AG04450 (cell line): ENCODE measurements at regions not wholly inside any gene's neighbourhood (a gene's known extent, or its start where the extent isn't known, plus 50 kb on each side); places are given as distances from the start of the nearest gene placed in this dataset.

ENCODE experiments used
- CTCF ChIA-PET: fragments of 300-600, 350-600 bp; formaldehyde crosslinking; extraction: SDS; loops from one replicate; lab custom pipeline; 2022; ENCODE audit warnings: antibody characterized with exemption, inconsistent platforms; lab: Charles Lee
- POLR2A ChIA-PET: fragments of 350-600 bp; formaldehyde crosslinking; extraction: SDS; loops from one replicate; lab custom pipeline; 2021; ENCODE audit warnings: antibody characterized with exemption, inconsistent platforms; lab: Yijun Ruan, JAX
- DNase-seq: peaks from one replicate; pipeline ENCODE4 v3.0.0-alpha.2; 2011; ENCODE audit warnings: low read depth, low spot score
- H3K27ac ChIP-seq: one replicate; pipeline ENCODE4 v1.5.1; 2012; ENCODE audit warnings: low read depth, low read length, control low read depth
- H3K27me3 ChIP-seq: one replicate; pipeline ENCODE4 v1.6.0; 2012; ENCODE audit warnings: low read length; ENCODE audit not compliant: control insufficient read depth, insufficient read depth
- H3K4me3 ChIP-seq: 2 replicates; pipeline ENCODE4 v1.5.1; 2011; ENCODE audit warnings: mild to moderate bottlenecking, low read depth, low read length, control low read depth
- H3K9me3 ChIP-seq: 2 replicates; pipeline ENCODE4 v1.5.1; 2012; ENCODE audit warnings: low read length; ENCODE audit not compliant: control insufficient read depth, insufficient read depth
- TF ChIP-seq, protein P1 (sequence below): IDR thresholded peaks from 2 replicates; pipeline ENCODE4 v1.5.1; 2011; ENCODE audit warnings: low read depth, low read length, control low read depth, inconsistent platforms

DNA sequence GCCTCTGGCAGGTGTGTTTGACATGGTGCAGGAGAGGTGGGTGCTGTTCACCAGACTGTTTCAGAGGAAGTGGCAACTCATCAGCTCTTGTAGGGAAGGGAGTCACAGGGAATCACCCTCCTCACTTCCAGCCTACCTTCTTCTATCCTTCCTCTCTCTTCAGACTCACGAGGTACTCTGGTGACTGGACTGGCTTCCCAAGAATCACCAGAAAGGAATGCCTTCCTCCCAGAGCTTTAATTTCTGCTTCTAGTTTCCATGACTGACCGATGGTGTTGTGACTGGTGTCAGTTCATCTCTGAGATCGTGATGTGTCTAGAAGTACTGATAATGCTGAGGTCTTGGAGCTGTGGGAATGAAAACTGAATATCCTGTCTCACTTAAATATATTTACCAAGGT lies 247.3 kb downstream of the KCTD12 start:
- DNase-seq: no peak
- Histone ChIP-seq H3K9me3 (no peaks in the 10 kb centered on the region), H3K27ac (no peak overlapping the region), H3K4me3 (no peak overlapping the region), H3K27me3 (peaks cover 3% of the 10 kb centered on the region)
- TF ChIP-seq, protein P1, sequence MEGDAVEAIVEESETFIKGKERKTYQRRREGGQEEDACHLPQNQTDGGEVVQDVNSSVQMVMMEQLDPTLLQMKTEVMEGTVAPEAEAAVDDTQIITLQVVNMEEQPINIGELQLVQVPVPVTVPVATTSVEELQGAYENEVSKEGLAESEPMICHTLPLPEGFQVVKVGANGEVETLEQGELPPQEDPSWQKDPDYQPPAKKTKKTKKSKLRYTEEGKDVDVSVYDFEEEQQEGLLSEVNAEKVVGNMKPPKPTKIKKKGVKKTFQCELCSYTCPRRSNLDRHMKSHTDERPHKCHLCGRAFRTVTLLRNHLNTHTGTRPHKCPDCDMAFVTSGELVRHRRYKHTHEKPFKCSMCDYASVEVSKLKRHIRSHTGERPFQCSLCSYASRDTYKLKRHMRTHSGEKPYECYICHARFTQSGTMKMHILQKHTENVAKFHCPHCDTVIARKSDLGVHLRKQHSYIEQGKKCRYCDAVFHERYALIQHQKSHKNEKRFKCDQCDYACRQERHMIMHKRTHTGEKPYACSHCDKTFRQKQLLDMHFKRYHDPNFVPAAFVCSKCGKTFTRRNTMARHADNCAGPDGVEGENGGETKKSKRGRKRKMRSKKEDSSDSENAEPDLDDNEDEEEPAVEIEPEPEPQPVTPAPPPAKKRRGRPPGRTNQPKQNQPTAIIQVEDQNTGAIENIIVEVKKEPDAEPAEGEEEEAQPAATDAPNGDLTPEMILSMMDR: no peak
- ChIA-PET CTCF (no interaction called here), POLR2A (no interaction called here)

DNA sequence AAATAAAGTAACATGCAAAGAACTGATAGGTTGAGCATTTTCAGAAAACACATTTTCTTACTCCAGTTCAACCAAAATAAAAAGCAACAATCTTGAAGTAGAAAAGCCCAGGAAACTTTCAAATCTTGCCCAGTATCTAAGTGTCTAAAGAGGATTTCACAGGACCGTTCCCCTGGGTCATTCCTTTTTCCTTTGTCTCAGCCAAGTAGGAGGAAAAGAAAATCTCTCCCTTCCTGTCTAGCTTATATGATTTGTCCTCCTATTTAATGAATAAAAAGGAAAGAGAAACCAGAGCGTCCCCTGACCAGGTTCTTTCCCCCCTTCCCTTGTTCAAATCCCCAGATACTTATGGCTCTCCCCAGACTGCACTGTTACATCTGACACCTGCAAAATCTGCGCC lies 248.0 kb downstream of the KCTD12 start:
- DNase-seq: no peak
- peaks cover 3% of the 10 kb centered on the region for H3K27me3 ChIP-seq
- no peak overlapping the region for H3K27ac ChIP-seq
- CTCF ChIA-PET: interaction anchor here (0.5 kb wide), 1 partner anchor 353 kb away, joined by 3 read pairs; no protein-coding TSS in a partner anchor
- TF ChIP-seq, protein P1: no peak
- H3K9me3 ChIP-seq: no peaks in the 10 kb centered on the region
- POLR2A ChIA-PET: no interaction called here
- H3K4me3 ChIP-seq: no peak overlapping the region

DNA sequence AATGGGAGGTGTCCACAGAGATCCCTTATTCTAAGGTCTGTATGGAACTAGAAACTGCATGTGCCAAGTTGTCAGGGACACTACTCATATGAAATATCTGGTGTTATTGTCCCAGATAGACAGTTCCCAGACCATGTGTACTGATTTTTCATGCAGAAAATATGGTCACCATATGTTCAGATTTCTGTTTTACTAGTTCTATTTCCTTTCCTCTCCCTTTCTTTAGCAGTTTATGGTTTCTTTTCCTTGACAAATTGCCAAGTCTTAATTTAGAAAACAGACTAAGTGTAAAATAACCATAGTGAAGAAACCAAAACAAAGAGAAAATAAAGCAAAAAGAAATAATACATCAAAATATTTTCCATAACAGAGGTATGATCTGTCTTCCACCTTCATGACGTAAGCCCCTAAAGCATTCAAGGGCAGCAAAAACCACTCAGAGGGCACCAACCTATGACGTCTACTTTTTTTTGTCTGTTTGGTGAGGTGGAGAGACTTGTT lies 248.5 kb downstream of the KCTD12 start:
- no peak for DNase-seq
- H3K27me3 ChIP-seq: peaks cover 3% of the 10 kb centered on the region
- ChIA-PET POLR2A (no interaction called here), CTCF (interaction anchor here (0.5 to 1.0 kb wide), 2 partner anchors 342 to 353 kb away, joined by 3 read pairs; no protein-coding TSS in a partner anchor)
- TF ChIP-seq, protein P1: no peak
- no peak overlapping the region for H3K27ac ChIP-seq
- H3K9me3 ChIP-seq: no peaks in the 10 kb centered on the region
- no peak overlapping the region for H3K4me3 ChIP-seq

DNA sequence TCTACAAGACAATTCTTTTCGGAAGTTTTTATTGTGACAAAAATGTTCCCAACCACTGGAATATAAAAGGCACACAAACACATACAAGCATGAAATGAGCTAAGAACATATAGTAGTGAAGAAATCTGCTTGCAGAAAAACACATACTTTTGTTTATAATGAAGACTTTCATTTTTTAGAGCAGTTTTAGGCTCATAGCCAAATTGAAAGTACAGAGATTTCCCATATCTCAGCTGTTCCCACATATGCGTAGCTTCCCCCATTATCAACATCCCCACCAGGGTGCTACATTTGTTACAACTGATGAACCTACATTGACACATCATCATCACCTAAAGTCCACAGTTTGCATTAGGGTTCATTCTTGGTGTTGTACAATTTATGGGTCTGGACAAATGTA lies 249.4 kb downstream of the KCTD12 start:
- Histone ChIP-seq H3K9me3 (no peaks in the 10 kb centered on the region), H3K4me3 (no peak overlapping the region), H3K27ac (no peak overlapping the region), H3K27me3 (peaks cover 3% of the 10 kb centered on the region)
- TF ChIP-seq, protein P1: no peak
- ChIA-PET POLR2A (no interaction called here), CTCF (interaction anchor here (1.0 kb wide), 1 partner anchor 343 kb away, joined by 3 read pairs; no protein-coding TSS in a partner anchor)
- DNase-seq: no peak

DNA sequence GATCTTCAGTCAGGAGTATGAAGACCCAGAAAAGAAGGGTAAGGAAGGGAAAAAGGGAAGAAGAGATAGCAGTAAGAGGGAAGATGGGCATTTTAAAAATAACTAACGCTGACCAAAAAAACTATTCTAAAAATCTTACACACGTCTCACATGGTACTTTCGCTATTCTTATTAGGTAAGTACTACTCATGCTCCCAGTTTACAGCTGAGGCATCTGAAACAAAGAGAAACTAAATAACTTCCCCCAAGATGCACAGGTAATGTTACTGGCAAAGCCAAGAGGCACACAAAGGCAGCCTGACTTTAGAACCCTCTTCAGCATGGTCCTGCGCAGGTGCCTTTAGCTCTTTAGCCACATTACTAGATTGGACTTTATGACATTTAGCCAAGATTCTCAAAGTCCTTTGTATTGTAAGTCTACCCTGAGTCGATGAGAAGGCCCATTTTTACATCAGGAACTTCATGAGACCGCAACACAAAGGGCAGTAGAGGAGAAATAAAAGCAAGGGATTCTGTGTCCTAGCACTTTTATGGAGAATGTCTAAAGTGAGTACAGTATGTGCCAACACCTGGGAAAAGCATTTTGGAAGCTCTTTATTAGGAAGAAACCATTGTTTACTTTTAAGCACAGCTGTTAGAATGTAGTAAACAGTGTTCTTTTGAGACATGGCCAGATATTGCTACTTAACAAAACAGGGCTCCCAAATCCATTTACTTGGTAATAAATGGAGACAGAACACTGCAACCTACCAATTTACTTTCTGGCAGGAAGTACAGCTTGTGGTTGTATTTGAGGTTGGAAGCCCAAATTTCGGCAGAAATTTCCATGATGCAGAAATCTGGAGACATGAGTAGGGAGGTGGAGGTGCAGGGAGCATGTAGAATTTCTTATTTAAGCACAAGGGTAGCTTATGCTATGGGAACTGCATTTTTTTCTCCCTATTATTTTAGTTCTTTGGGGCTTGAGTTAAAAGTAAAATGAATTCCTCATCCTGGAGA lies 250.7 kb downstream of the KCTD12 start:
- no peak for DNase-seq
- peaks cover 2% of the 10 kb centered on the region for H3K27me3 ChIP-seq
- TF ChIP-seq, protein P1: no peak
- ChIA-PET CTCF (no interaction called here), POLR2A (no interaction called here)
- H3K4me3 ChIP-seq: no peak overlapping the region
- H3K9me3 ChIP-seq: no peaks in the 10 kb centered on the region
- H3K27ac ChIP-seq: no peak overlapping the region
